Endothelial cell of umbilical vein (primary cell): ENCODE measurements at regions not wholly inside any gene's neighbourhood (a gene's known extent, or its start where the extent isn't known, plus 50 kb on each side); places are given as distances from the start of the nearest gene placed in this dataset.

Experiments
- BruUV-seq: library from RNA; stranded (reverse); fragments of 400-500 nt; replicated peaks from 2 replicates; lab custom pipeline; 2021; lab: Mats Ljungman, UMichigan
- CTCF ChIA-PET: fragments of 300-600, 350-600 bp; sonication (Branson Sonifier 250); formaldehyde crosslinking; loops from one replicate; lab custom pipeline; 2021; ENCODE audit warnings: antibody characterized with exemption, inconsistent platforms; lab: Charles Lee
- POLR2A ChIA-PET: fragments of 300-600, 350-600 bp; sonication (Branson Sonifier 250); formaldehyde crosslinking; loops from one replicate; lab custom pipeline; 2021; ENCODE audit warnings: antibody characterized with exemption, inconsistent platforms; lab: Charles Lee
- DNase-seq: peaks from one replicate; pipeline ENCODE4 v3.0.0-alpha.2; 2011; ENCODE audit warnings: low read depth, low spot score
- FAIRE-seq: peaks from 2 replicates; lab custom pipeline; 2011; peaks lifted over from hg19 to GRCh38; lab: Jason Lieb, UNC
- H2AFZ ChIP-seq: 2 replicates; pipeline ENCODE4 v1.6.0; 2012; ENCODE audit warnings: low read depth, low read length, control low read depth, inconsistent platforms
- H3K27ac ChIP-seq: 2 replicates; pipeline ENCODE4 v1.5.1; 2011; ENCODE audit warnings: low read depth, mild to moderate bottlenecking, control low read depth, low read length, moderate library complexity; ENCODE audit not compliant: insufficient read depth
- H3K27me3 ChIP-seq, 2 experiments: 2 replicates each; pipeline versions ENCODE4 v1.6.0 to v1.6.1; 2011; ENCODE audit warnings: low read length in 2 of 2, mixed read lengths in 1 of 2; ENCODE audit not compliant: control insufficient read depth in 2 of 2, insufficient read depth in 2 of 2
- H3K36me3 ChIP-seq, 2 experiments: 2 replicates in 1 of 2; 3 replicates in 1 of 2; pipeline ENCODE4 v1.5.1; 2011; ENCODE audit warnings: low read length in 2 of 2, mild to moderate bottlenecking in 1 of 2, moderate library complexity in 1 of 2; ENCODE audit not compliant: control insufficient read depth in 2 of 2, insufficient read depth in 2 of 2; ENCODE audit errors: extremely low read depth in 1 of 2
- H3K4me1 ChIP-seq: 3 replicates; pipeline ENCODE4 v1.5.1; 2011; ENCODE audit warnings: mild to moderate bottlenecking, low read length; ENCODE audit not compliant: control insufficient read depth, insufficient read depth; ENCODE audit errors: extremely low read depth
- H3K4me2 ChIP-seq: 2 replicates; pipeline ENCODE4 v1.6.1; 2011; ENCODE audit warnings: low read length, control low read depth, mixed read lengths; ENCODE audit not compliant: insufficient read depth
- H3K4me3 ChIP-seq, 3 experiments: fragments of 200-600 bp in 1 of 3; sonication (generic), shearing (Covaris generic) in 1 of 3; replicated peaks in 1 of 3; 2 replicates each; pipeline ENCODE4 v1.5.1; 2011 to 2016; ENCODE audit warnings: control low read depth in 3 of 3, low read length in 3 of 3, mild to moderate bottlenecking in 2 of 3, inconsistent platforms in 1 of 3, low read depth in 1 of 3, moderate library complexity in 1 of 3; ENCODE audit not compliant: insufficient read depth in 1 of 3
- H3K79me2 ChIP-seq: 2 replicates; pipeline ENCODE4 v1.6.0; 2012; ENCODE audit warnings: low read length, inconsistent platforms; ENCODE audit not compliant: control insufficient read depth, insufficient read depth
- H3K9ac ChIP-seq: replicated peaks from 2 replicates; pipeline ENCODE3; 2011; ENCODE audit warnings: low read length, control low read depth; ENCODE audit not compliant: insufficient read depth; ENCODE audit errors: extremely low read depth
- H3K9me1 ChIP-seq: replicated peaks from 3 replicates; pipeline ENCODE4 v1.6.0; 2011; ENCODE audit warnings: mild to moderate bottlenecking, low read length; ENCODE audit not compliant: control insufficient read depth, insufficient read depth; ENCODE audit errors: extremely low read depth
- H3K9me3 ChIP-seq: replicated peaks from 2 replicates; pipeline ENCODE4 v1.5.1; 2012; ENCODE audit warnings: low read length, inconsistent platforms; ENCODE audit not compliant: control insufficient read depth, insufficient read depth
- H4K20me1 ChIP-seq: replicated peaks from 2 replicates; pipeline ENCODE3; 2011; ENCODE audit warnings: mild to moderate bottlenecking, low read length; ENCODE audit not compliant: control insufficient read depth, insufficient read depth; ENCODE audit errors: extremely low read depth
- EZH2 ChIP-seq: IDR thresholded peaks from 2 replicates; pipeline ENCODE4 v1.6.1; 2012; ENCODE audit warnings: borderline replicate concordance, low read depth, mild to moderate bottlenecking, moderate library complexity, low read length, inconsistent platforms; ENCODE audit not compliant: severe bottlenecking
- FOS ChIP-seq: IDR thresholded peaks from 2 replicates; pipeline ENCODE4 v1.6.1; 2011; ENCODE audit warnings: mild to moderate bottlenecking, low read length, moderate library complexity, borderline replicate concordance; ENCODE audit not compliant: insufficient read depth
- GATA2 ChIP-seq: IDR thresholded peaks from 2 replicates; pipeline ENCODE4 v1.7.0; 2011; ENCODE audit warnings: low read depth, mild to moderate bottlenecking, moderate library complexity, mixed read lengths, low read length; ENCODE audit not compliant: insufficient read length, insufficient read depth
- JUN ChIP-seq: IDR thresholded peaks from 2 replicates; pipeline ENCODE4 v1.6.1; 2011; ENCODE audit warnings: borderline replicate concordance, low read depth; ENCODE audit not compliant: insufficient read length, insufficient read depth
- MYC ChIP-seq: IDR thresholded peaks from one replicate; pipeline ENCODE4 v1.6.1; 2011; ENCODE audit warnings: mild to moderate bottlenecking, low read depth, low read length
- POLR2A ChIP-seq: IDR thresholded peaks from 2 replicates; pipeline ENCODE4 v1.6.1; 2012; ENCODE audit warnings: low read depth, mild to moderate bottlenecking, control low read depth, low read length
- POLR2AphosphoS5 ChIP-seq: IDR thresholded peaks from 2 replicates; pipeline ENCODE4 v1.6.1; 2012; ENCODE audit warnings: low read depth, mild to moderate bottlenecking, control low read depth, low read length, moderate library complexity; ENCODE audit not compliant: insufficient read depth
- dilution Hi-C: fragments of 300-500 bp; cut with MboI; formaldehyde crosslinking; loops from one replicate; pipeline ENCODE4 v1.15.0; 2019; ENCODE audit warnings: low sequenced_read_pairs; ENCODE audit not compliant: extremely low pct_ligation_motif_present
- intact Hi-C: fragments of 100-400 bp; cut with micrococcal nuclease; formaldehyde crosslinking; loops from one replicate; pipeline ENCODE4 v1.10.0; 2022
- TF ChIP-seq, protein P1 (sequence below), 2 donors: IDR thresholded peaks; 1 replicate in 1 of 2; 2 replicates in 1 of 2; pipeline ENCODE4 v1.5.1; 2011; ENCODE audit warnings: low read length in 2 of 2, mild to moderate bottlenecking in 2 of 2, moderate library complexity in 2 of 2, control low read depth in 1 of 2, inconsistent platforms in 1 of 2, low read depth in 1 of 2; ENCODE audit not compliant: insufficient read depth in 1 of 2; ENCODE audit errors: extremely low read depth in 1 of 2
- TF ChIP-seq, protein P2 (sequence below): IDR thresholded peaks from 2 replicates; pipeline ENCODE4 v1.6.1; 2011; ENCODE audit not compliant: insufficient read depth, insufficient read length

DNA sequence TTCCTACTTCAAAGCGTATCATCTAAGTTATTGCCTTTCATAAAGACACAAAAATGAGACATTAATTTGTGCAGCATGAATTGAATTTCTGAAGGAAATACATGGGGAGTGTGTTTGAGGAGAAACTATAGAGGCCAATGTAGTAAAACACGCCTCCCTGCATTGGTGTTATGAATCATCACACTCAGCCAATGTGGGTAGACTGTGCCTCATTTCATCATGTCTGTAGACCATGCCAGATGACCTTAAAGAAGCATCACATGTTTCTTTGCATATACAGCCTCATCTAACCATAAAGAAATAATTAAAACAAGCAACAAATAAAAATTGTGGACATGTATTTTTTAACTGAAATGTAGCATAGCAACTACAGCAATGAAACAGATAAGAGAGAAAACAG lies 486.0 kb upstream of the ADAMTS9 start:
- H4K20me1 ChIP-seq = no peaks in the 10 kb centered on the region
- H3K9me1 ChIP-seq = no peaks in the 10 kb centered on the region
- H3K36me3 ChIP-seq = no peaks in the 10 kb centered on the region
- no peak overlapping the region for H3K4me3 ChIP-seq
- ChIA-PET CTCF (no interaction called here), POLR2A (no interaction called here)
- H3K27me3 ChIP-seq = no peaks in the 10 kb centered on the region
- H3K4me1 ChIP-seq = peaks cover 13% of the 10 kb centered on the region
- no peak overlapping the region for H2AFZ ChIP-seq
- dilution Hi-C loops (no loop called here), intact Hi-C loops (no loop called here)
- H3K79me2 ChIP-seq = no peaks in the 10 kb centered on the region
- BruUV-seq = no TSS peak
- H3K9me3 ChIP-seq = no peaks in the 10 kb centered on the region
- FAIRE-seq = no peak
- DNase-seq = no peak
- H3K4me2 ChIP-seq = no peak overlapping the region
- no peak overlapping the region for H3K9ac ChIP-seq
- H3K27ac ChIP-seq = no peak overlapping the region
- TF ChIP-seq POLR2AphosphoS5 (no peak), MYC (no peak)
- TF ChIP-seq, protein P1, sequence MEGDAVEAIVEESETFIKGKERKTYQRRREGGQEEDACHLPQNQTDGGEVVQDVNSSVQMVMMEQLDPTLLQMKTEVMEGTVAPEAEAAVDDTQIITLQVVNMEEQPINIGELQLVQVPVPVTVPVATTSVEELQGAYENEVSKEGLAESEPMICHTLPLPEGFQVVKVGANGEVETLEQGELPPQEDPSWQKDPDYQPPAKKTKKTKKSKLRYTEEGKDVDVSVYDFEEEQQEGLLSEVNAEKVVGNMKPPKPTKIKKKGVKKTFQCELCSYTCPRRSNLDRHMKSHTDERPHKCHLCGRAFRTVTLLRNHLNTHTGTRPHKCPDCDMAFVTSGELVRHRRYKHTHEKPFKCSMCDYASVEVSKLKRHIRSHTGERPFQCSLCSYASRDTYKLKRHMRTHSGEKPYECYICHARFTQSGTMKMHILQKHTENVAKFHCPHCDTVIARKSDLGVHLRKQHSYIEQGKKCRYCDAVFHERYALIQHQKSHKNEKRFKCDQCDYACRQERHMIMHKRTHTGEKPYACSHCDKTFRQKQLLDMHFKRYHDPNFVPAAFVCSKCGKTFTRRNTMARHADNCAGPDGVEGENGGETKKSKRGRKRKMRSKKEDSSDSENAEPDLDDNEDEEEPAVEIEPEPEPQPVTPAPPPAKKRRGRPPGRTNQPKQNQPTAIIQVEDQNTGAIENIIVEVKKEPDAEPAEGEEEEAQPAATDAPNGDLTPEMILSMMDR (IDR thresholded peaks at IDR 0.05; ENCODE audit: extremely low read depth in 1 of 2, insufficient read depth in 1 of 2, low read depth in 1 of 2, low read length in 2 of 2) = no peak

DNA sequence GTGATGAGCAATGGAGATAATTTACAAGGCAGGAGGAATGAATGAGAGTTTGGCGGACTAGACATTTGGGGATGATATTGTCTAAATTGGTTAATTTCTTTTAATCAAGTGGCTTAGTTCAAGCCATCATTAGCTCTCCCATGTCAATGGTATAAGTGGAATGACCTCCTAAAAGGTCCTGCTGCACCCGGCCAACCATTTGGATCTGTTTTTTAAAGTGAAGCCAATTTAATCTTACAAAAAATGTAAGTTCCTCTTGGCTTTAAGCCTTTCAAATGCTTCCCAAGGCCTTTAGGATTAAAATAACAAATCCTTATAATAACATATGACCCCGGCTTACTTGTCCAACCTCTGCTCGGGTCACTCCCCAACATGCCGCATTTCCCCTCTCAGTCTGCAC lies 484.4 kb upstream of the ADAMTS9 start:
- no peak overlapping the region for H3K4me2 ChIP-seq
- TF ChIP-seq, protein P1 (IDR thresholded peaks at IDR 0.05; ENCODE audit: extremely low read depth in 1 of 2, insufficient read depth in 1 of 2, low read depth in 1 of 2, low read length in 2 of 2) = no peak
- TF ChIP-seq MYC (no peak), POLR2A (no peak), FOS (no peak), JUN (no peak), EZH2 (no peak), GATA2 (no peak), POLR2AphosphoS5 (no peak)
- TF ChIP-seq, protein P2, sequence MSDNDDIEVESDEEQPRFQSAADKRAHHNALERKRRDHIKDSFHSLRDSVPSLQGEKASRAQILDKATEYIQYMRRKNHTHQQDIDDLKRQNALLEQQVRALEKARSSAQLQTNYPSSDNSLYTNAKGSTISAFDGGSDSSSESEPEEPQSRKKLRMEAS = no peak
- no TSS peak for BruUV-seq
- no peaks in the 10 kb centered on the region for H3K36me3 ChIP-seq
- no peak overlapping the region for H2AFZ ChIP-seq
- FAIRE-seq (no peak), DNase-seq (no peak)
- no peak overlapping the region for H3K27ac ChIP-seq
- no peak overlapping the region for H3K9ac ChIP-seq
- no peaks in the 10 kb centered on the region for H3K79me2 ChIP-seq
- intact Hi-C loops = no loop called here
- H3K9me1 ChIP-seq = no peaks in the 10 kb centered on the region
- no peaks in the 10 kb centered on the region for H3K27me3 ChIP-seq
- ChIA-PET CTCF (interaction anchor here (1.1 to 2.7 kb wide), 2 partner anchors 9 to 65 kb away, joined by 3 to 13 read pairs; no protein-coding TSS in a partner anchor), POLR2A (no interaction called here)
- dilution Hi-C loops = no loop called here
- peaks cover 22% of the 10 kb centered on the region for H3K4me1 ChIP-seq
- no peaks in the 10 kb centered on the region for H4K20me1 ChIP-seq
- no peaks in the 10 kb centered on the region for H3K9me3 ChIP-seq
- no peak overlapping the region for H3K4me3 ChIP-seq
